DMS79 treated with DMSO at 0.1 percent for 48 hours (cell line): ENCODE measurements at regions not wholly inside any gene's neighbourhood (a gene's known extent, or its start where the extent isn't known, plus 50 kb on each side); places are given as distances from the start of the nearest gene placed in this dataset.

Experiments
- DNase-seq: peaks from one replicate; lab custom pipeline; 2025; lab: John Stamatoyannopoulos, UW

- no peak for DNase-seq
These were observed 291.8 kb downstream of the CHRM3 start for GRCh38 chr1:239678181-239678580.

GRCh38 chr1:239682046-239682445, 295.7 kb downstream of the CHRM3 start:
- DNase-seq = no peak

GRCh38 chr1:239682960-239683359, 296.6 kb downstream of the CHRM3 start:
- DNase-seq = no peak

- DNase-seq = no peak
These were observed 300.0 kb downstream of the CHRM3 start for GRCh38 chr1:239686386-239686785.

- DNase-seq = no peak
These were observed 309.9 kb downstream of the CHRM3 start for GRCh38 chr1:239696317-239696716.

- DNase-seq = no peak
These were observed 314.3 kb downstream of the CHRM3 start for GRCh38 chr1:239700667-239701066.

- no peak for DNase-seq
These were observed 316.7 kb downstream of the CHRM3 start for GRCh38 chr1:239703075-239703474.

- DNase-seq = no peak
These were observed 320.0 kb downstream of the CHRM3 start for GRCh38 chr1:239706245-239706892.

- no peak for DNase-seq
These were observed 321.2 kb downstream of the CHRM3 start for GRCh38 chr1:239707615-239708014.

GRCh38 chr1:239708622-239709021, 322.3 kb downstream of the CHRM3 start:
- DNase-seq = no peak

GRCh38 chr1:239711768-239712167, 325.4 kb downstream of the CHRM3 start:
- no peak for DNase-seq

GRCh38 chr1:239717097-239717917, 330.9 kb downstream of the CHRM3 start:
- no peak for DNase-seq

- no peak for DNase-seq
These were observed 331.5 kb downstream of the CHRM3 start for GRCh38 chr1:239717918-239718184.

- DNase-seq = no peak
These were observed 332.2 kb downstream of the CHRM3 start for GRCh38 chr1:239718571-239718970.

- DNase-seq = no peak
These were observed 332.7 kb downstream of the CHRM3 start for GRCh38 chr1:239718997-239719628.

GRCh38 chr1:239719642-239720258, 333.4 kb downstream of the CHRM3 start:
- no peak for DNase-seq

GRCh38 chr1:239722035-239722434, 335.7 kb downstream of the CHRM3 start:
- DNase-seq = no peak

- no peak for DNase-seq
These were observed 337.5 kb downstream of the CHRM3 start for GRCh38 chr1:239723776-239724367.

GRCh38 chr1:239725371-239725770, 339.0 kb downstream of the CHRM3 start:
- DNase-seq = no peak

GRCh38 chr1:239725933-239726332, 339.6 kb downstream of the CHRM3 start:
- DNase-seq = no peak

GRCh38 chr1:239730378-239730777, 344.0 kb downstream of the CHRM3 start:
- DNase-seq = no peak

- no peak for DNase-seq
These were observed 344.8 kb downstream of the CHRM3 start for GRCh38 chr1:239731082-239731748.
